OCI-LY7 (cell line): ENCODE measurements at regions not wholly inside any gene's neighbourhood (a gene's known extent, or its start where the extent isn't known, plus 50 kb on each side); places are given as distances from the start of the nearest gene placed in this dataset.
"Not testable (repeated sequence)": the region's sequence is repeated elsewhere in the genome, so short reads cannot be mapped to it uniquely, and the experiment has no call there.

ENCODE experiments used
- BruUV-seq: library from RNA; stranded (reverse); fragments of 400-500 nt; replicated peaks from 2 replicates; lab custom pipeline; 2021; lab: Mats Ljungman, UMichigan
- CTCF ChIA-PET: fragments of 300-600 bp; sonication (Branson Sonifier 250); formaldehyde crosslinking; loops from one replicate; lab custom pipeline; 2022; ENCODE audit warnings: antibody characterized with exemption; ENCODE audit not compliant: unreplicated experiment; lab: Charles Lee
- POLR2A ChIA-PET: fragments of 300-600 bp; sonication (Branson Sonifier 250); formaldehyde crosslinking; loops from one replicate; lab custom pipeline; 2022; ENCODE audit warnings: antibody characterized with exemption; lab: Charles Lee
- DNase-seq: peaks from one replicate; pipeline ENCODE4 v3.0.0-alpha.2; 2015; ENCODE audit warnings: low spot score
- H2AFZ ChIP-seq: fragments of 200-600 bp; sonication (generic), shearing (Covaris generic); 2 replicates; pipeline ENCODE4 v1.6.1; 2014; ENCODE audit warnings: mild to moderate bottlenecking, antibody characterized with exemption, low read length, moderate library complexity
- H3K27ac ChIP-seq: fragments of 200-600 bp; sonication (generic); 2 replicates; pipeline ENCODE4 v1.5.1; 2014; ENCODE audit warnings: mixed run types, low read depth, mild to moderate bottlenecking, moderate library complexity, low read length, inconsistent platforms; ENCODE audit not compliant: poor library complexity, severe bottlenecking
- H3K36me3 ChIP-seq: fragments of 200-600 bp; sonication (generic); 2 replicates; pipeline ENCODE4 v1.6.1; 2014; ENCODE audit warnings: mild to moderate bottlenecking, antibody characterized with exemption, low read length, moderate library complexity, mixed read lengths; ENCODE audit not compliant: insufficient read depth
- H3K4me1 ChIP-seq: fragments of 200-600 bp; sonication (generic); 2 replicates; pipeline ENCODE4 v1.5.1; 2014; ENCODE audit warnings: mild to moderate bottlenecking, low read length; ENCODE audit not compliant: insufficient read depth, poor library complexity, severe bottlenecking
- H3K4me2 ChIP-seq: fragments of 200-600 bp; sonication (generic); 2 replicates; pipeline ENCODE4 v1.6.1; 2014; ENCODE audit warnings: mild to moderate bottlenecking, low read length
- H3K4me3 ChIP-seq: fragments of 200-600 bp; sonication (generic); 2 replicates; pipeline ENCODE4 v1.5.1; 2014; ENCODE audit warnings: mild to moderate bottlenecking, low read depth, low read length; ENCODE audit not compliant: poor library complexity, severe bottlenecking
- H3K79me2 ChIP-seq: fragments of 200-600 bp; sonication (generic); 2 replicates; pipeline ENCODE4 v1.6.1; 2016; ENCODE audit warnings: low read depth, mild to moderate bottlenecking, low read length, moderate library complexity, mixed read lengths; ENCODE audit not compliant: insufficient read depth
- H3K9me2 ChIP-seq: fragments of 200-600 bp; sonication (generic); 2 replicates; pipeline ENCODE4 v1.6.1; 2016; ENCODE audit warnings: mild to moderate bottlenecking, low read length, mixed read lengths; ENCODE audit not compliant: insufficient read depth
- H3K9me3 ChIP-seq: fragments of 200-600 bp; sonication (generic); 2 replicates; pipeline ENCODE4 v1.6.1; 2014; ENCODE audit warnings: mild to moderate bottlenecking, mixed run types, low read length, mixed read lengths
- H4K20me1 ChIP-seq: fragments of 200-600 bp; sonication (generic); 2 replicates; pipeline ENCODE4 v1.6.1; 2014; ENCODE audit warnings: mild to moderate bottlenecking, antibody characterized with exemption, low read length, moderate library complexity, mixed read lengths; ENCODE audit not compliant: insufficient read depth
- intact Hi-C: fragments of 100-400 bp; cut with micrococcal nuclease; formaldehyde crosslinking; loops from one replicate; pipeline ENCODE4 v1.10.0; 2022; ENCODE audit not compliant: unreplicated experiment

- POLR2A ChIA-PET, H3K4me3 ChIP-seq, H2AFZ ChIP-seq, H3K36me3 ChIP-seq, intact Hi-C loops, H3K9me3 ChIP-seq, H3K79me2 ChIP-seq, BruUV-seq, H3K9me2 ChIP-seq, CTCF ChIA-PET, H4K20me1 ChIP-seq: not testable (repeated sequence)
- Histone ChIP-seq H3K4me2 (peak overlapping the region; percentile 54), H3K27ac (peak overlapping the region; percentile 42), H3K4me1 (peaks cover 80% of the 10 kb centered on the region)
- DNase-seq: peak; percentile 8
Observed at GRCh38 chr16:21365541-21365940, 87.5 kb upstream of the CRYM start.

- peak overlapping the region; percentile 97 for H3K27ac ChIP-seq
- H3K36me3 ChIP-seq, H3K9me3 ChIP-seq, H3K79me2 ChIP-seq, POLR2A ChIA-PET, H3K4me3 ChIP-seq, CTCF ChIA-PET, BruUV-seq, intact Hi-C loops, H3K9me2 ChIP-seq, H4K20me1 ChIP-seq: not testable (repeated sequence)
- H3K4me1 ChIP-seq: peaks cover 82% of the 10 kb centered on the region
- peak; percentile 66 for DNase-seq
- 0 out of 2 replicates have a peak overlapping the region, but pooled peaks have one; percentile 3 for H2AFZ ChIP-seq
- peak overlapping the region; percentile 67 for H3K4me2 ChIP-seq
Observed at GRCh38 chr16:21363550-21364223, 85.6 kb upstream of the CRYM start.

GRCh38 chr16:21361612-21362227 is 83.6 kb upstream of the CRYM start:
- POLR2A ChIA-PET: interaction anchor here (0.7 kb wide), 1 partner anchor 20 kb away, joined by 3 read pairs; no protein-coding TSS in a partner anchor
- Histone ChIP-seq H3K4me2 (peak overlapping the region; percentile 67), H3K27ac (peak overlapping the region; percentile 97), H3K4me1 (peaks cover 85% of the 10 kb centered on the region)
- H2AFZ ChIP-seq, intact Hi-C loops, H3K4me3 ChIP-seq, H3K9me2 ChIP-seq, H4K20me1 ChIP-seq, H3K36me3 ChIP-seq, H3K79me2 ChIP-seq, H3K9me3 ChIP-seq, CTCF ChIA-PET, BruUV-seq: not testable (repeated sequence)
- DNase-seq: peak; percentile 31

GRCh38 chr16:21361045-21361444 is 83.0 kb upstream of the CRYM start:
- H3K9me3 ChIP-seq, H2AFZ ChIP-seq, H3K4me3 ChIP-seq, H3K79me2 ChIP-seq, H3K9me2 ChIP-seq, H3K36me3 ChIP-seq, H4K20me1 ChIP-seq, intact Hi-C loops, CTCF ChIA-PET, BruUV-seq: not testable (repeated sequence)
- Histone ChIP-seq H3K27ac (peak overlapping the region; percentile 97), H3K4me2 (peak overlapping the region; percentile 67; the same call in 1 of the 2 replicates), H3K4me1 (peaks cover 86% of the 10 kb centered on the region)
- POLR2A ChIA-PET: interaction anchor here (0.7 kb wide), 1 partner anchor 19 kb away, joined by 3 read pairs; no protein-coding TSS in a partner anchor
- DNase-seq: peak; percentile 21

- H4K20me1 ChIP-seq, H3K36me3 ChIP-seq, H3K9me3 ChIP-seq, H3K9me2 ChIP-seq, CTCF ChIA-PET, POLR2A ChIA-PET, H2AFZ ChIP-seq, intact Hi-C loops, H3K79me2 ChIP-seq: not testable (repeated sequence)
- peak overlapping the region; percentile 83 for H3K4me2 ChIP-seq
- peak overlapping the region; percentile 52 for H3K4me3 ChIP-seq
- peak overlapping the region; percentile 97 for H3K27ac ChIP-seq
- H3K4me1 ChIP-seq: peaks cover 86% of the 10 kb centered on the region
- BruUV-seq: TSS peak; percentile 86
- DNase-seq: peak; percentile 49
Observed at GRCh38 chr16:21359513-21359912, 81.4 kb upstream of the CRYM start.

GRCh38 chr16:21358261-21358795 is 80.2 kb upstream of the CRYM start:
- intact Hi-C loops, H2AFZ ChIP-seq, H3K79me2 ChIP-seq, H3K36me3 ChIP-seq, POLR2A ChIA-PET, H4K20me1 ChIP-seq, H3K9me2 ChIP-seq, H3K9me3 ChIP-seq, CTCF ChIA-PET: not testable (repeated sequence)
- Histone ChIP-seq H3K4me3 (peak overlapping the region; percentile 48), H3K27ac (peak overlapping the region; percentile 97), H3K4me1 (peaks cover 75% of the 10 kb centered on the region), H3K4me2 (peak overlapping the region; percentile 65)
- TSS peak; percentile 30 for BruUV-seq
- DNase-seq: peak; percentile 81
